Neural cell (in vitro differentiated cells): ENCODE measurements at regions not wholly inside any gene's neighbourhood (a gene's known extent, or its start where the extent isn't known, plus 50 kb on each side); places are given as distances from the start of the nearest gene placed in this dataset.

Source experiments
- H2AFZ ChIP-seq: fragments of 200-600, 300-800 bp; sonication (generic), shearing (Covaris generic); 2 replicates; pipeline ENCODE4 v1.6.0; 2014; ENCODE audit warnings: low read depth, mild to moderate bottlenecking, antibody characterized with exemption, low read length, moderate library complexity
- H3F3A ChIP-seq: fragments of 200-600 bp; shearing (Covaris generic); 2 replicates; pipeline ENCODE4 v1.6.1; 2016; ENCODE audit warnings: mild to moderate bottlenecking, moderate library complexity, mixed read lengths, antibody characterized with exemption, low read length; ENCODE audit not compliant: insufficient read depth, poor library complexity, severe bottlenecking
- H3K27ac ChIP-seq: fragments of 200-600, 300-800 bp; sonication (generic), shearing (Covaris generic); 2 replicates; pipeline ENCODE4 v1.5.1; 2014; ENCODE audit warnings: mild to moderate bottlenecking, low read length, moderate library complexity
- H3K27me3 ChIP-seq: fragments of 300-800, 200-600 bp; sonication (generic), shearing (Covaris generic); 2 replicates; pipeline ENCODE4 v1.6.0; 2014; ENCODE audit warnings: mild to moderate bottlenecking, low read depth, low read length, moderate library complexity; ENCODE audit not compliant: insufficient read depth
- H3K36me3 ChIP-seq: fragments of 300-800, 200-600 bp; sonication (generic), shearing (Covaris generic); 2 replicates; pipeline ENCODE4 v1.5.1; 2014; ENCODE audit warnings: mild to moderate bottlenecking, antibody characterized with exemption, low read length, moderate library complexity; ENCODE audit not compliant: insufficient read depth
- H3K4me2 ChIP-seq: fragments of 300-800, 200-600 bp; sonication (generic), shearing (Covaris generic); 2 replicates; pipeline ENCODE4 v1.6.0; 2014; ENCODE audit warnings: mild to moderate bottlenecking, low read length
- H3K4me3 ChIP-seq: fragments of 300-800, 200-600 bp; sonication (generic), shearing (Covaris generic); 2 replicates; pipeline ENCODE4 v1.5.1; 2014; ENCODE audit warnings: mild to moderate bottlenecking, low read length, moderate library complexity
- H3K79me2 ChIP-seq: fragments of 200-600 bp; shearing (Covaris generic); replicated peaks from 2 replicates; pipeline ENCODE4 v1.6.0; 2014; ENCODE audit warnings: mild to moderate bottlenecking, low read length, moderate library complexity; ENCODE audit not compliant: insufficient read depth
- H3K9ac ChIP-seq: fragments of 300-800, 200-600 bp; sonication (generic), shearing (Covaris generic); 2 replicates; pipeline ENCODE4 v1.6.1; 2016; ENCODE audit warnings: mild to moderate bottlenecking, low read length, mixed read lengths
- H3K9me2 ChIP-seq: fragments of 200-600 bp; shearing (Covaris generic); 2 replicates; pipeline ENCODE4 v1.6.1; 2016; ENCODE audit warnings: mild to moderate bottlenecking, low read length, mixed read lengths; ENCODE audit not compliant: insufficient read depth
- H3K9me3 ChIP-seq: fragments of 200-600, 300-800 bp; sonication (generic), shearing (Covaris generic); 2 replicates; pipeline ENCODE4 v1.6.1; 2016; ENCODE audit warnings: mild to moderate bottlenecking, mixed run types, low read length, moderate library complexity, mixed read lengths
- H4K20me1 ChIP-seq: fragments of 200-600 bp; shearing (Covaris generic); 2 replicates; pipeline ENCODE4 v1.6.1; 2016; ENCODE audit warnings: mild to moderate bottlenecking, mixed run types; ENCODE audit not compliant: insufficient read depth
- EP300 ChIP-seq: fragments of 450-650 bp; conservative IDR thresholded peaks from 2 replicates; pipeline ENCODE4 v1.6.1; 2014; ENCODE audit warnings: antibody characterized with exemption, mild to moderate bottlenecking, moderate library complexity; ENCODE audit not compliant: poor library complexity, severe bottlenecking
- EZH2 ChIP-seq: fragments of 200-600, 300-800 bp; shearing (Covaris generic), sonication (generic); IDR thresholded peaks from 2 replicates; pipeline ENCODE4 v1.6.1; 2014; ENCODE audit warnings: antibody characterized with exemption, low read length, borderline replicate concordance, mild to moderate bottlenecking; ENCODE audit not compliant: insufficient read depth, poor library complexity, severe bottlenecking
- MXI1 ChIP-seq: fragments of 450-650 bp; conservative IDR thresholded peaks from 2 replicates; pipeline ENCODE4 v1.6.1; 2014; ENCODE audit warnings: antibody characterized with exemption, mild to moderate bottlenecking; ENCODE audit not compliant: poor library complexity, severe bottlenecking
- POLR2AphosphoS5 ChIP-seq: IDR thresholded peaks from 2 replicates; pipeline ENCODE4 v1.6.1; 2012
- RAD21 ChIP-seq: fragments of 450-650 bp; conservative IDR thresholded peaks from 2 replicates; pipeline ENCODE4 v1.6.1; 2014; ENCODE audit warnings: antibody characterized with exemption, mild to moderate bottlenecking, moderate library complexity
- SMC3 ChIP-seq: fragments of 450-650 bp; conservative IDR thresholded peaks from 2 replicates; pipeline ENCODE4 v1.6.1; 2014; ENCODE audit warnings: antibody characterized with exemption, mild to moderate bottlenecking, moderate library complexity; ENCODE audit not compliant: poor library complexity
- TAF1 ChIP-seq: IDR thresholded peaks from 2 replicates; pipeline ENCODE4 v1.6.1; 2012; ENCODE audit warnings: low read depth
- TF ChIP-seq, protein P1 (sequence below): IDR thresholded peaks from 2 replicates; pipeline ENCODE4 v1.6.1; 2012; ENCODE audit warnings: borderline replicate concordance
- TF ChIP-seq, protein P2 (sequence below): fragments of 450-650 bp; IDR thresholded peaks from 2 replicates; pipeline ENCODE4 v1.5.1; 2014; ENCODE audit warnings: antibody characterized with exemption, mild to moderate bottlenecking, moderate library complexity; ENCODE audit not compliant: poor library complexity, severe bottlenecking

DNA sequence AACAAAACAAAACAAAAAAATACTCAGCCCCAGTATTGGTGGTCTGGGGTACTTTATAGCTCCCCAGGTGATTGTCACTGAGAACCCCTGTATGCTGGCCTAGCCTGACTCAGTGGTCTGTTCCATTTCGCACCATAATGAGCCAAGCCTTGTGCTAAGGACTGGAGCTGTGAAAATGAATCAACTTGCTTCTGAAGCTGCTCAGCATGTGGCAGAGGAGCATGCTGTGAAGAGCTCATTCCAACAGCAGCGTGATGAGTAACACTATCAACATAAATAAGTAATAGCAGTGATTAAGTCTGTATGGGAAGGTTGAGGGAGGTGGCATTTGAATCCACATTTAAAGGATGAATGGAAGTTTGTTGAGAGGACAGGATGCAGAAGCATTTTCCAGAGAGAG, 67.2 kb upstream of the ATL2 start:
- H2AFZ ChIP-seq, result no peak overlapping the region
- no peaks in the 10 kb centered on the region for H3K27me3 ChIP-seq
- H3K4me2 ChIP-seq, result no peak overlapping the region
- TF ChIP-seq EZH2 (no peak), POLR2AphosphoS5 (peak; percentile 80), EP300 (no peak)
- TF ChIP-seq, protein P1, sequence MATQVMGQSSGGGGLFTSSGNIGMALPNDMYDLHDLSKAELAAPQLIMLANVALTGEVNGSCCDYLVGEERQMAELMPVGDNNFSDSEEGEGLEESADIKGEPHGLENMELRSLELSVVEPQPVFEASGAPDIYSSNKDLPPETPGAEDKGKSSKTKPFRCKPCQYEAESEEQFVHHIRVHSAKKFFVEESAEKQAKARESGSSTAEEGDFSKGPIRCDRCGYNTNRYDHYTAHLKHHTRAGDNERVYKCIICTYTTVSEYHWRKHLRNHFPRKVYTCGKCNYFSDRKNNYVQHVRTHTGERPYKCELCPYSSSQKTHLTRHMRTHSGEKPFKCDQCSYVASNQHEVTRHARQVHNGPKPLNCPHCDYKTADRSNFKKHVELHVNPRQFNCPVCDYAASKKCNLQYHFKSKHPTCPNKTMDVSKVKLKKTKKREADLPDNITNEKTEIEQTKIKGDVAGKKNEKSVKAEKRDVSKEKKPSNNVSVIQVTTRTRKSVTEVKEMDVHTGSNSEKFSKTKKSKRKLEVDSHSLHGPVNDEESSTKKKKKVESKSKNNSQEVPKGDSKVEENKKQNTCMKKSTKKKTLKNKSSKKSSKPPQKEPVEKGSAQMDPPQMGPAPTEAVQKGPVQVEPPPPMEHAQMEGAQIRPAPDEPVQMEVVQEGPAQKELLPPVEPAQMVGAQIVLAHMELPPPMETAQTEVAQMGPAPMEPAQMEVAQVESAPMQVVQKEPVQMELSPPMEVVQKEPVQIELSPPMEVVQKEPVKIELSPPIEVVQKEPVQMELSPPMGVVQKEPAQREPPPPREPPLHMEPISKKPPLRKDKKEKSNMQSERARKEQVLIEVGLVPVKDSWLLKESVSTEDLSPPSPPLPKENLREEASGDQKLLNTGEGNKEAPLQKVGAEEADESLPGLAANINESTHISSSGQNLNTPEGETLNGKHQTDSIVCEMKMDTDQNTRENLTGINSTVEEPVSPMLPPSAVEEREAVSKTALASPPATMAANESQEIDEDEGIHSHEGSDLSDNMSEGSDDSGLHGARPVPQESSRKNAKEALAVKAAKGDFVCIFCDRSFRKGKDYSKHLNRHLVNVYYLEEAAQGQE, result peak; percentile 32
- no peaks in the 10 kb centered on the region for H4K20me1 ChIP-seq
- no peak overlapping the region for H3K9ac ChIP-seq
- H3K9me3 ChIP-seq, result no peaks in the 10 kb centered on the region
- H3K4me3 ChIP-seq, result no peak overlapping the region
- no peaks in the 10 kb centered on the region for H3K36me3 ChIP-seq
- no peak overlapping the region for H3K27ac ChIP-seq
- H3K79me2 ChIP-seq, result no peaks in the 10 kb centered on the region
- H3K9me2 ChIP-seq, result no peaks in the 10 kb centered on the region
- H3F3A ChIP-seq, result no peaks in the 10 kb centered on the region

DNA sequence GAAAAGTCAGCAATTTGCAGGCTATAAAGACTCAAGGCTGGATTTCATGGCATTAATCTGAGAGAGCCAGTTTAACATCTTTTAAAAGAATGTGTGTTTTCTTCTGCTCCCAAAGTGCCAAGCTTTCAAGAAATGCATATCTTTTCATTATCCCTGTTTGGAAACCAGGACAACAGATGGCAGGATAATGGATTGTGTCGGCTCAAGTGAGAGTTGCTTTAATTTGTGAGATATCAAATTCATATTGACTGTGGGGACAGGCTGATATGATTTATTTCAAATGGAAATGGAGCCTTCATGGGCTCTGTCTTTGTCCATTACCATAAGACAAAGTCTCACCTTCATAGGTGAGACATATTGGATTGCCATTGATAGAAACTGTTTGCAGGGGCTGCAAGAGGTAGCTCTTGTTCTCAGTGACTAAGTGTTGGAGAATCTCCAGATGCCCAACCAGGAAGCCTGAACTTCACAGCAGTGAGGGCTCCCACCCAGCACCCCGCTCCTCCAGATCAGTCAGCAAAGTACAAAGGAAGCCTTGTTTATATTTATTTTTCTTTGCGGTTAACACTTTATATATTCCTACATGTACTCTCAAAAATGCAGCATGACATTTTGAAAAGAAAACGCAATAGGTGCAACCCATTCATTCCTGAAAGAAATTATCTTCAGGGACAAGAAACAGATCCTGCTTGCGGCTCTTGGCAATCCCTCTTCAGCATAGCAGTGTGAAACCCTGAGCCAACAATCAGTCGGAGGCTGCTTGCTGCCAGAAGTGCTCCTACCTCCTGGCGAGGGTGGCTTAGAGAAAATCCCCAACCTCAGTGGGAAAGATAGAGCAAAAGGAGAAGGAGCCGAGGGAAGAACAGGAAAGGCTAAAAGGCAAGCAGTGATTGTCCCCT, 65.8 kb upstream of the ATL2 start:
- Histone ChIP-seq H3K27ac (no peak overlapping the region), H3F3A (no peaks in the 10 kb centered on the region), H2AFZ (no peak overlapping the region), H3K79me2 (no peaks in the 10 kb centered on the region), H3K27me3 (no peaks in the 10 kb centered on the region), H3K36me3 (no peaks in the 10 kb centered on the region), H3K9ac (no peak overlapping the region), H3K9me3 (no peaks in the 10 kb centered on the region), H3K9me2 (no peaks in the 10 kb centered on the region), H3K4me2 (no peak overlapping the region), H4K20me1 (no peaks in the 10 kb centered on the region), H3K4me3 (no peak overlapping the region)
- TF ChIP-seq MXI1, result no peak
- TF ChIP-seq, protein P1, result no peak
- no peak for TF ChIP-seq POLR2AphosphoS5
- TF ChIP-seq TAF1, result no peak
- TF ChIP-seq EP300, result no peak
- TF ChIP-seq RAD21, result no peak
- no peak for TF ChIP-seq EZH2
- TF ChIP-seq SMC3, result no peak
- TF ChIP-seq, protein P2, sequence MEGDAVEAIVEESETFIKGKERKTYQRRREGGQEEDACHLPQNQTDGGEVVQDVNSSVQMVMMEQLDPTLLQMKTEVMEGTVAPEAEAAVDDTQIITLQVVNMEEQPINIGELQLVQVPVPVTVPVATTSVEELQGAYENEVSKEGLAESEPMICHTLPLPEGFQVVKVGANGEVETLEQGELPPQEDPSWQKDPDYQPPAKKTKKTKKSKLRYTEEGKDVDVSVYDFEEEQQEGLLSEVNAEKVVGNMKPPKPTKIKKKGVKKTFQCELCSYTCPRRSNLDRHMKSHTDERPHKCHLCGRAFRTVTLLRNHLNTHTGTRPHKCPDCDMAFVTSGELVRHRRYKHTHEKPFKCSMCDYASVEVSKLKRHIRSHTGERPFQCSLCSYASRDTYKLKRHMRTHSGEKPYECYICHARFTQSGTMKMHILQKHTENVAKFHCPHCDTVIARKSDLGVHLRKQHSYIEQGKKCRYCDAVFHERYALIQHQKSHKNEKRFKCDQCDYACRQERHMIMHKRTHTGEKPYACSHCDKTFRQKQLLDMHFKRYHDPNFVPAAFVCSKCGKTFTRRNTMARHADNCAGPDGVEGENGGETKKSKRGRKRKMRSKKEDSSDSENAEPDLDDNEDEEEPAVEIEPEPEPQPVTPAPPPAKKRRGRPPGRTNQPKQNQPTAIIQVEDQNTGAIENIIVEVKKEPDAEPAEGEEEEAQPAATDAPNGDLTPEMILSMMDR, result no peak
